Activated naive CD8-positive, alpha-beta T cell treated with anti-CD3 and anti-CD28 coated beads for 36 hours (primary cell): ENCODE measurements at regions not wholly inside any gene's neighbourhood (a gene's known extent, or its start where the extent isn't known, plus 50 kb on each side); places are given as distances from the start of the nearest gene placed in this dataset.

Source experiments
- DNase-seq: peaks from one replicate; pipeline ENCODE4 v3.0.0; 2021
- H3K27ac Mint-ChIP-seq: one replicate; pipeline ENCODE4 v1.8.0; 2022; ENCODE audit warnings: mild to moderate bottlenecking, moderate library complexity, mixed read lengths
- H3K27me3 Mint-ChIP-seq: one replicate; pipeline ENCODE4 v1.8.0; 2022; ENCODE audit warnings: mild to moderate bottlenecking, mixed read lengths
- H3K36me3 Mint-ChIP-seq: one replicate; pipeline ENCODE4 v1.8.0; 2021; ENCODE audit warnings: mild to moderate bottlenecking, mixed read lengths
- H3K4me1 Mint-ChIP-seq: one replicate; pipeline ENCODE4 v1.8.0; 2021; ENCODE audit warnings: mixed read lengths
- H3K4me3 Mint-ChIP-seq: one replicate; pipeline ENCODE4 v1.8.0; 2022; ENCODE audit warnings: mild to moderate bottlenecking, moderate library complexity, mixed read lengths
- H3K9me3 Mint-ChIP-seq: one replicate; pipeline ENCODE4 v1.8.0; 2022; ENCODE audit warnings: mixed read lengths

DNA sequence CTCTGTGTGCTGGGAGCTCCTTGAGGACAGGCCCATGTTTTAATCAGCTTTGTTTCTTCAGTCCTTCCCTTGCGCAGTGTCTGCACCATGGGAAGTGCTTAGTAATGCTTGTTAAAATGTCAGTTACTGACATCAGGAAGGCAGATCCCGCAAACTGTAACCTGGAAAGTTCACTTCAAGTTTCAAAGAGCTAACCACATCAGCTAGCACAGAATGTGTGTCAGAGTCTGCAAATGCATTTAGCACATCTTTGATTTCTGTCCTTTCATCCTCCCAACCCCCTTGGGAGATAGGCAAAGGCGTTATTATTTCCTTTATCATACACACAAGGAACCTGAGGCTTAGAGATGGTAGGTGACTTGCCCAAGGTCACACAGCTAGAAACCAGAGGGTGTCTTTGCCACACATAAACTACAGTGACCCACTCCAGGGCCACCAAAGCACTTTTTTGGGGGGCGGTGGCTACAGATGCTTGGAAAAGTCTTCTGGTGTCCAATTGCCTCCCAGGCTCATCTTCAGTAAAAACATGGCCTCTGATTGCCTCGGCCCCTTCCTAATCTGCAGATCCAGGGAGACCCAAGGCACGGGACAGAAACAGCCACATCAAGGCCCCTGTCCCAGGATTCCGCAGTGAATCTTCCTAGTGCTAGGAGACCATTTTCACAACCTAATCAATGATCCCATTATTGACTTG is 116.2 kb upstream of the GPR26 start:
- DNase-seq: no peak
- H3K27me3 Mint-ChIP-seq: peaks cover 25% of the 10 kb centered on the region
- no peak overlapping the region for H3K4me3 Mint-ChIP-seq
- no peak overlapping the region for H3K27ac Mint-ChIP-seq
- H3K4me1 Mint-ChIP-seq: no peaks in the 10 kb centered on the region
- no peaks in the 10 kb centered on the region for H3K36me3 Mint-ChIP-seq
- peaks cover 4% of the 10 kb centered on the region for H3K9me3 Mint-ChIP-seq

DNA sequence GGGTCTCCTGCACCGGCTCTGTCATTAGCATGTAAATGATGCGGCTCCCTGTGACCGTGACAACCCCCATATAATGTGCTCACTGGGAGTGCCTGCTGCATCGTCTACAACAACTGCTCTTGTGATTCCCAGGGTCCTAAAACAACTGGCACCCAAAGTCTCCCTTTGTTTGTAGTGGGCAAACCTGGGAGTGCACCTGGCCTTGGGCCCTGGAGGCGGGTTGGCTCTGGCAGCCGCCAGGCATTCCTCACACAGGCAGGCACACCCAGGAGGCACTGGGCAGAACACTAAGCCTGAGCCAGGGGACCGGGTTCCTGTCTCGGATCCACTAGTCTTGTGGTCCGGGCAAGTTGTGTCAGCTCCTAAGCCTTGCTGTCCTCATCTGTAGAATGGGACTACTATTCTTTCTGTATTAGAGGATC is 115.5 kb upstream of the GPR26 start:
- peaks cover 25% of the 10 kb centered on the region for H3K27me3 Mint-ChIP-seq
- H3K4me1 Mint-ChIP-seq: no peaks in the 10 kb centered on the region
- no peaks in the 10 kb centered on the region for H3K9me3 Mint-ChIP-seq
- no peak for DNase-seq
- no peak overlapping the region for H3K4me3 Mint-ChIP-seq
- no peak overlapping the region for H3K27ac Mint-ChIP-seq
- H3K36me3 Mint-ChIP-seq: no peaks in the 10 kb centered on the region

DNA sequence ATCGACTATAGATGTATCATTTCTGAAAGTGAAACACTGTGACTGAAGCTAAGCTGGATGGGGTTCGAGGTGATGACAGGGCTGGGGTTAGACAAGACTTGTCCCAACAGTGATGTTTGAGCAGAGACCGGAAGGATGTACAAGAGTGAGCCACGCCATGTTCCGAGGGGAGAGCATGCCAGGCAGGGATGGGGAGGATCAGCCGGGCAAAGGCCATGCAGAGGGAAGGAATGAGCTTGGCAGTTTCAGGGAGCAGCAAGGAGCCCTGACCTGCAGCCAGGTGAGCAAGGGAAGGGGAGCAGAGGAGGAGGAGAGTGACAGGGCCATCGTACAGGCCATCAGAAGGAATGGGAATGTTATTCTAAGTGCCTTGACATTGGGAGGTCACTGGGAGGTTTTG is 114.9 kb upstream of the GPR26 start:
- Mint-ChIP-seq H3K4me1 (no peaks in the 10 kb centered on the region), H3K4me3 (no peak overlapping the region)

DNA sequence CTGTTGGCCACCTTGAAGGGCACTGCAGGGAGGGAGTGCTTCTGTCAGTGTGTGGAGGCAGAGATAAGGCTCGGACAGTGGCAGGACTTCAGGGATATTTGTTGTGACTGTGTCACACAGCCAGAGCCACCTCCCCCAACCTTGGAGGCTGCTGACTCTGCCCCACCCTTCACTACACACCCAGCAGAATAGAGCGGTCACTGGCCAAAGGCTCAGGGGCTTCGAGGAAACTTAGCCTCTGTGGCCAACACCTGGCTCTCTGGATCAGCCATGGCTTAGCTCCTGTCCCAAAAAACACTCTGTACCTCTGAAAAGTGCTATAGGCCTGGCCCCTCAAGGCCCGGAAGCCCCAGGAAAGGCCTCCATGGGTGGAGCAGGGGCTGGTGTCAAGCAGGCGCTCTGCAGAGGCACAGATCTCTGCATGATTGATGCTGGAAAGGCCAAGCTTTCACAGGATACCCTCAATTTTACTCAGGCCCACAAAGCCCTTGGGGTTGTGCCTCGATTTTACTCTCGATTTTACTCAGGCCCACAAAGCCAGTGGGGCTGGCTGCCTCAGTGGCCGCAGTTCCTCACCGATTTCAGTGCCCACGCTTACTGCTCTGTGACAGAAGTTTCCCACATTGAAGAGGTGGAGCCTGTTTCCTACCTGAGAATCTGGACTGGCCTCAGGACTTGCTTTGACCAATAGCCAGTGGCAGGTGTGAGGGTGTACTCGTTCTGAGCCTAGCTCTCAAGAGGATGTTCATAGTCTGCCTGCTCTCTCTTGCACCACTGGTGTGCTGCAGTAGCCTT is 113.2 kb upstream of the GPR26 start:
- Mint-ChIP-seq H3K27ac (no peak overlapping the region), H3K9me3 (no peaks in the 10 kb centered on the region), H3K4me1 (no peaks in the 10 kb centered on the region), H3K36me3 (no peaks in the 10 kb centered on the region), H3K4me3 (no peak overlapping the region), H3K27me3 (peaks cover 21% of the 10 kb centered on the region)
- DNase-seq: no peak

More for the DNA sequence above, 114.9 kb upstream of the GPR26 start:
- Mint-ChIP-seq H3K27me3 (peaks cover 28% of the 10 kb centered on the region), H3K9me3 (no peaks in the 10 kb centered on the region), H3K36me3 (no peaks in the 10 kb centered on the region), H3K27ac (no peak overlapping the region)
- DNase-seq: no peak

DNA sequence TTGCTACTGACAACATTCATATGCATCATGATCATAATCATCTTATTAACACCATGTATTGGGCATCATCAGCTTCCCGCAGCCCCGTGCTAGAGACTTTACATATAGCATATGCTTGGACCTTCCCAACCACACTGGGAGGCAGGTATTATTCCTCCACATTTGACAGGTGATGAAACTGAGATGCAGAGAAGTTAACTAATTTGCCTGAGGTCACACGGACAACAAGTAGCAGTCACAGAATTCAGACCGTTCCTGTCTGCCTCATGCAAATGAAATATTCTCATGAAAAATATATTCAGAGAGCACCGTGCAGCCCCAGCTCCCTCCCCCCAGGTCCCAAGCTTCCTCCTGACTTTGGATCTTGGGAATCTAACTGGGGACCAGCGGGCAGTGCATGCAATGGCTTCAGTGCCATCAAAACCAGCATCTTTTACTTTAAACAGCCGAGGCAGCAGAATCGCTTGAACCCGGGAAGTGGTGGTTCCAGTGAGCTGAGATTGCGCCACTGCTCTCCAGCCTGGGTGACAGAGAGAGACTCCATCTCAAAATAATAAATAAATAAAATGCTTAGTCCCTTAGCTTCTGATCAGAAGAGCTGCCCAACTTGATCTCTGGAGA is 112.2 kb upstream of the GPR26 start:
- Mint-ChIP-seq H3K4me1 (no peaks in the 10 kb centered on the region), H3K27me3 (peaks cover 21% of the 10 kb centered on the region), H3K27ac (no peak overlapping the region)

DNA sequence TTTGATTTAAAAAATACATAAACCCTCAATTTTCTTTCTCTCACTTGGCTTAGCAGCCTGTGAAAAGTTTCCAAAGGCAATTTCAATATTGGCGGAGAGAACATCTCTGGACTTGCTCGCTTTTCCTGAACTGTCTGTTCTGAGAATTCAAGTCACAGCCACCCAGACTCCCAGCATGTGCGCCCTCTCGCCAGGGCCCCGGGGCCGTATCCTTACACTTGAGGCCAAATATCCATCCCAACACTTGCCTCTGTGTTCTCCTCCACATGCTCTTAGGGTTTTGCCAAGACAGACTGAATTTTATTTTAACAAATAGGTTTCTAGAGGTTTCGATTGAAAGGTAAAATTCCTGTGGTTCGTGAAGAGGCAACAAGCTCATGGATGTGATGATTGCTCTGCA is 111.5 kb upstream of the GPR26 start:
- Mint-ChIP-seq H3K4me3 (no peak overlapping the region), H3K27ac (no peak overlapping the region), H3K27me3 (peaks cover 25% of the 10 kb centered on the region), H3K9me3 (no peaks in the 10 kb centered on the region), H3K36me3 (no peaks in the 10 kb centered on the region), H3K4me1 (no peaks in the 10 kb centered on the region)
- no peak for DNase-seq

More for the DNA sequence above, 112.2 kb upstream of the GPR26 start:
- Mint-ChIP-seq H3K9me3 (no peaks in the 10 kb centered on the region), H3K36me3 (no peaks in the 10 kb centered on the region), H3K4me3 (no peak overlapping the region)
- DNase-seq: no peak

DNA sequence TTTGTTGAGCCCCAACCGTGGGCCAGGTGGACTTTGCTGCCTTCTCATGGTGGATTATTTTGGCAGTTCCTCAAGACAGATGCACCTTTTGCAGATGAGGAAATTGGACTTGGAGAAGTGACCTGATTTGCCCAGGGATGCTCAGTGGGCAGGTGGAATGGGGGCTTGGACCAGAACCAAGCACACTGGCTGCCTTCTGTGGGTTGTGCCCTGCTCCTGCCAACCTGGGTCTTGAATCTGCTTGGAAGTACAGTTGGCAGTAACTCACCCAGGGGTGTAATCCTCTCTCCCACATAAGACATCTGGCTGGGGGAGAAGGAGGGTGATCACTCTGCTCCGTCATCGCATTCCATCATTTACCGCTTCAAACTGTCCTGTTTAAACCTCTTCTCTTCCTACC is 110.5 kb upstream of the GPR26 start:
- no peaks in the 10 kb centered on the region for H3K9me3 Mint-ChIP-seq
- DNase-seq: no peak
- no peak overlapping the region for H3K4me3 Mint-ChIP-seq
- peaks cover 26% of the 10 kb centered on the region for H3K27me3 Mint-ChIP-seq
- H3K27ac Mint-ChIP-seq: no peak overlapping the region
- H3K4me1 Mint-ChIP-seq: no peaks in the 10 kb centered on the region
- no peaks in the 10 kb centered on the region for H3K36me3 Mint-ChIP-seq

DNA sequence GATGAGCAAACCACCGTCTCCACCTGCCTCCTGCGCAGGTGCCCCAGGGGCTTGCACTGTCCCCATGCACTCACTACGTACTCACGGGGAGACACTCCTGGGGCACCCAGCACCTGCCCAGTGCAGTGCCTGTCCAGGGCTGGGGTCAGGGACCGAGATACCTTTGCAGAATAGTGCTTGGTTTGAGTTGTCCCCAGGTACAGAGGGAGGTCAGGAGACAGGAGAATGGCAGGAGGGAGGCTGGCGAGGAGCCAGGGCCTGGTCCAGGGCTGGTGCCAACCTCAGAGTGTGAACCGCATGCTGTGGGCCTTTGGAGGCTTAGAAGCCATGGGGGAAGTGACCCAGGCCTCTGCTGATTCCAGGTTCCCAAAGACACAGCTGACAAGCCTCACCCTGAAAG is 110.1 kb upstream of the GPR26 start:
- no peak overlapping the region for H3K27ac Mint-ChIP-seq

DNA sequence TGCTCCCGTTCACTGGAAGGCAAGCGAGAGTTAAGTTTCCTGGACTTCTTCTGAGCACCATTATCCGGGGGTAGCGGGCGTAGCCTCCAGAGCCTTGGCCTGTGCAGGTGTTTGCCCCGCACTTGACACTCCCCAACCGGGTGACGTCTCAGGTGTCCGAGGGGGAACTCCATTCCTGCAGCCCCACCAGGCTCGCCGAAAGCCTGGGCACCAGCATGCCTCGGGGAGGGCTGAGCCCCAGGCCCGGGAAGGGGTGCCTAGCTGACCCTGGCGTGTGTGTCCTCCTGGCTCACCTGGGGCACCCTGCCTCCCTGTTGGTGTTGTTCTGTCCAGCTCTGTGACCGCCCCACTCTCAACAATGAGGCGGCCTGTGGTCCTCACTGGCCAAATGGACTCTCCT is 109.4 kb upstream of the GPR26 start:
- H3K27ac Mint-ChIP-seq: no peak overlapping the region
- no peaks in the 10 kb centered on the region for H3K36me3 Mint-ChIP-seq
- no peaks in the 10 kb centered on the region for H3K4me1 Mint-ChIP-seq
- no peaks in the 10 kb centered on the region for H3K9me3 Mint-ChIP-seq
- no peak overlapping the region for H3K4me3 Mint-ChIP-seq
- peaks cover 20% of the 10 kb centered on the region for H3K27me3 Mint-ChIP-seq
- no peak for DNase-seq

More for the DNA sequence above, 110.1 kb upstream of the GPR26 start:
- Mint-ChIP-seq H3K4me3 (no peak overlapping the region), H3K4me1 (no peaks in the 10 kb centered on the region), H3K36me3 (no peaks in the 10 kb centered on the region), H3K9me3 (no peaks in the 10 kb centered on the region), H3K27me3 (peaks cover 25% of the 10 kb centered on the region)
- no peak for DNase-seq

DNA sequence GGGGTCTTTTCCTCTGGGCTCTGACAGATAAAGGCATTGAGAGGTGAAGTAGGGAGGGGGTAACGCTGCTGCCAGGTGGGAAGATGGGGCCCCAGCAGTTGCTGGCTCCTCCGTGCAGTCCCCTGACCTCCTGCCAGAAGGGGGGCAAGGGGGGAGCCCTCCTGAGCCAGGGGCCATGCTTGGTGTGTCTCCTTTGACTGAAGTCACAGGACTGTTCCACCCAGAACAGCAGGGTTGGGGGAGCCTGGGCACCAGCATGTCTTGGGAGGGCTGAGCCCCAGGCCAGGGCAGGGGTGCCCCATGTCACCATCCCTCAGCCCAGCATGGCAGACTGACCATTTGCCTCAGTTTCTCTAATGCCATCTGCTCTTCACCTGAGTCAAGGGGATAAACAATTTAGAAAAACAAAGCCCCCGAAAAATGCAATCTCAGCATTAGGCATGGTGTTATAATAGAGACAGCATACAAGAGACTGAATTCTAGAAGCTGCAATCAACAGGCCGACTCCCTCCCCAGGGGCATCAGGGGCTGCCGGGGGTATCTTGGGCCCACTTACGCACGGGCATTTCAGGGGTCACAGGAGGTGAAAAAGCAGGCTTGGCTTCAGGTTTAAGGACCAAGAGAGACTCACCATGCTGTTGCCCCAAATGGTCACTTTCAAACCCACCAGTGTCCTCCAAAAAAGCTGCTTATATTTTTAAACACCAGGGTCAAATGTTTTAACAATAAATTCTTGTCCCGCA is 108.6 kb upstream of the GPR26 start:
- Mint-ChIP-seq H3K36me3 (no peaks in the 10 kb centered on the region), H3K4me3 (no peak overlapping the region), H3K27me3 (peaks cover 23% of the 10 kb centered on the region), H3K27ac (no peak overlapping the region), H3K4me1 (no peaks in the 10 kb centered on the region), H3K9me3 (no peaks in the 10 kb centered on the region)
- no peak for DNase-seq

DNA sequence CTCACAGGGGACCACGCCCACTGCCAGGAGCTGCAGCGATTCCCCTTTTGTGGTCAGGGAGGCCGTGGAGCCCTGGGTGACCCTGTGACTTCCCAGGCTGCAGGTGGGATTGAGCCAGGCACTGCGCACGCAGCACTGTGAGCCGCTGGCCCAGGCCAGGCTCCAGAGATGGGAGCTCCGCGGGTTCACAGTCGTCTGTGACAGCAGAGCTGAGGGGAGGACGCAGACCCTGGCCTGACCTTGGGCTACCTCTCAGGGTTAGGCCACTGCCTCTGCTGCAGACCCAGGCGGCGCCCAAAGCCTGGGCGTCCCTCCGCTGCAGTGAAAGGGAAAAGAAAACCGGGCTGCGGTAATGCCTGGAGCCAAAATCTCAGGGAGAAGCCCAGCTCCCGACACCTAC is 107.5 kb upstream of the GPR26 start:
- no peak for DNase-seq
- Mint-ChIP-seq H3K36me3 (no peaks in the 10 kb centered on the region), H3K9me3 (no peaks in the 10 kb centered on the region), H3K27ac (no peak overlapping the region), H3K27me3 (peaks cover 15% of the 10 kb centered on the region), H3K4me3 (no peak overlapping the region), H3K4me1 (no peaks in the 10 kb centered on the region)

DNA sequence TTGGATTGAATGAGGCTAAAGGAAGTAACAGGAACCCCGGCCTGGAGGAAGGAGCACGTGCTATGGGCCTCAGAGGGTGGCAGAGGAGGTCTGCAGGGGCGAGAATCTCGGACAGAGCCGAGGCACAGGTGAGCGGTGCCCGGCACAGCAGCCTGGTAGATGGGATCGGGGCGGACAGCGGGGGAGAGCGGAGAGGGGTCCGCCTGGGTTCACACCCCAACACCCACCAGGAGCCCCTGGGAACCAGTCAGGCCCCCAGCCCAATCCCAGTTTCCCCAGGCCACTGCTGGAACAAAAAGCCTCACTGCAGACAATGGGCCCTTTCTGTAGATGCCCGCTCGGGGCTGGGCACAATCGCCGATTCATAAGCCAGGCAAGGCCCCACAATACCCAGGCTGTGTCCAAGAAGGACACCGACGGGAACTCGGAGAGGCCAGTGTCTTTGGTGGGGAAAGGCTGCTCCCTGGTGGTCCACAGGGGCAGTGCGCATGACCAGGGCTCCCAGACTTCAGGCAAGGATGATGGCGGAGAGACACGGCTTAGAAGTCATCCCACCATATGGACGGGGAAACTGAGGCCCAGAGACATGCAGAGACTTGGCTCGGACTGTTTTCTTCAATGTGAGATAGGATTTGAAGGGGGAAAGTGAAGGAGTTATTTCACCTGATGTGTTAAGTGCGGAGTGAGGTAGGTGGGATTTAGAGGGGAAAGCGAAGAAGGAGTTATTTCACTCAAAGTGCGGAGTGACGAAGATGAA is 106.9 kb upstream of the GPR26 start:
- Mint-ChIP-seq H3K9me3 (no peaks in the 10 kb centered on the region), H3K4me1 (no peaks in the 10 kb centered on the region), H3K36me3 (no peaks in the 10 kb centered on the region), H3K27me3 (peaks cover 15% of the 10 kb centered on the region), H3K4me3 (no peak overlapping the region), H3K27ac (no peak overlapping the region)
- DNase-seq: peak; percentile 45

DNA sequence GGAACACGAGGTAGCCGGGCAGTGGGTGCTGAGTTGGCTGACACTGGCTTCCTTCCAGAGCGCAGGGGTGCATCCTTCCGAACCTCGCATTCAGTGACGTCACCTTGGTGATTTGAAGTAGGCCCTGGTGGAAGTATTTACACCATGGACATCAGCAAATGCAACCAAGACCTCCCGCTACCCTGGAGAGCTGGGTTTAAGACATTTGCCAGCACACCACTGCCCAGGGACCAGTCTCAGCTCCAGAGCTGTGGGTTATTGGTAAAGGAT is 106.4 kb upstream of the GPR26 start:
- no peak overlapping the region for H3K27ac Mint-ChIP-seq
- no peak for DNase-seq
- H3K4me1 Mint-ChIP-seq: no peaks in the 10 kb centered on the region
- H3K9me3 Mint-ChIP-seq: no peaks in the 10 kb centered on the region
- H3K27me3 Mint-ChIP-seq: peaks cover 14% of the 10 kb centered on the region
- no peaks in the 10 kb centered on the region for H3K36me3 Mint-ChIP-seq
- H3K4me3 Mint-ChIP-seq: no peak overlapping the region

DNA sequence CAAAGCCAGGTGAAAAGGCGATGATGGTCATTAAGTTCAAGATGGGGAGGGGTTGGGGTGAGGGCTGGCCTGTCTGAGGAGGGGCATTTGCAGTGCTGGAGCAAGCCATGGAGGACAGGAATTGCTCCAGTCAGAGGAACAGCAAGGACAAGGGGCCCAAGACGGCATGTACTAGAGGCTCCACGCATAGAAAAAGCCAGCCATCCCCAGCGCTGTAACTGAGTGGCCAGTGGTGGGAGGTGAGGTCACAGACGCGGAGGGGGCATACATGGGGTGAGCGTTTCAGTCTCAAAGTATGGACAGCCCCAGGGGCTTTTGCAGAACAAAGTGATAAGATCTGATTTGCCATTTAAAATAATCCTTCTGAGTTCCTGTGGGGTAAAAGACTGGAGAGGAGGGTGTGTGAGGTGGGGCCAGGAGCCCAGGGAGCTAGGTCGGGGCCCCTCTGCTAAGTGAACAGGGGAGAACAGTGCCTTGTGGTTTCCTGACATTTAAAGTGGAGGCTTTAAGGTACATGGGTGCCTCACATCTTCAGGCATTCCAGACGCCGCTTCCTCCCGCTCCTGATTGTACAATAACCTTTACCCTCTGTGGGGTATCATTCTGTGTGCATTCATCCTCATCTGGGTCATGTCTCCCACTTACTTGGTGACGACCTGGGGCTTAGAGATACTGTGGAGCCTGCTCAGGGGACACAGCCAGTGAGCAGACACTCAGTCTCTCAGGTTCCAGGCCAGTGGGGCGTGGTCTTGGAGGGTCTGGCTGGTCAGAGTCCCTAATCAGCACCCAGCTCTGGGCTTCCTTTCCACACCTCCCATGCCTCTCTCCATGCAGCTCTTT is 105.6 kb upstream of the GPR26 start:
- Mint-ChIP-seq H3K27me3 (peaks cover 12% of the 10 kb centered on the region), H3K4me1 (no peaks in the 10 kb centered on the region), H3K4me3 (no peak overlapping the region), H3K36me3 (no peaks in the 10 kb centered on the region), H3K27ac (no peak overlapping the region), H3K9me3 (no peaks in the 10 kb centered on the region)
- DNase-seq: no peak
